Ishikawa (cell line): ENCODE measurements at regions not wholly inside any gene's neighbourhood (a gene's known extent, or its start where the extent isn't known, plus 50 kb on each side); places are given as distances from the start of the nearest gene placed in this dataset.

ENCODE experiments used
- CEBPB ChIP-seq: IDR thresholded peaks from 2 replicates; pipeline ENCODE4 v1.6.1; 2012
- CREB1 ChIP-seq: IDR thresholded peaks from 2 replicates; pipeline ENCODE4 v1.6.1; 2012; ENCODE audit warnings: low read depth
- EGR1 ChIP-seq: IDR thresholded peaks from 2 replicates; pipeline ENCODE4 v1.6.1; 2012
- EP300 ChIP-seq: IDR thresholded peaks from 2 replicates; pipeline ENCODE4 v1.6.1; 2012; ENCODE audit warnings: borderline replicate concordance
- FOXM1 ChIP-seq: IDR thresholded peaks from 2 replicates; pipeline ENCODE4 v1.6.1; 2012; ENCODE audit warnings: low read depth, borderline replicate concordance
- NFIC ChIP-seq: IDR thresholded peaks from 2 replicates; pipeline ENCODE4 v1.6.1; 2012
- RAD21 ChIP-seq: IDR thresholded peaks from 2 replicates; pipeline ENCODE4 v1.6.1; 2012; ENCODE audit warnings: low read depth
- TAF1 ChIP-seq: IDR thresholded peaks from 2 replicates; pipeline ENCODE4 v1.6.1; 2012; ENCODE audit warnings: low read depth, mild to moderate bottlenecking
- TCF12 ChIP-seq: IDR thresholded peaks from 2 replicates; pipeline ENCODE4 v1.6.1; 2012; ENCODE audit warnings: low read depth
- TEAD4 ChIP-seq: IDR thresholded peaks from 2 replicates; pipeline ENCODE4 v1.6.1; 2012
- YY1 ChIP-seq: IDR thresholded peaks from 2 replicates; pipeline ENCODE4 v1.6.1; 2012; ENCODE audit warnings: low read depth
- ZBTB7A ChIP-seq: IDR thresholded peaks from 2 replicates; pipeline ENCODE4 v1.6.1; 2012; ENCODE audit warnings: low read depth
- TF ChIP-seq, protein P1 (sequence below): IDR thresholded peaks from 2 replicates; pipeline ENCODE4 v1.6.1; 2012
- TF ChIP-seq, protein P2 (sequence below): IDR thresholded peaks from 2 replicates; pipeline ENCODE4 v1.6.1; 2012
- TF ChIP-seq, protein P3 (sequence below): IDR thresholded peaks from 2 replicates; pipeline ENCODE4 v1.6.1; 2012; ENCODE audit warnings: low read depth, mild to moderate bottlenecking

DNA sequence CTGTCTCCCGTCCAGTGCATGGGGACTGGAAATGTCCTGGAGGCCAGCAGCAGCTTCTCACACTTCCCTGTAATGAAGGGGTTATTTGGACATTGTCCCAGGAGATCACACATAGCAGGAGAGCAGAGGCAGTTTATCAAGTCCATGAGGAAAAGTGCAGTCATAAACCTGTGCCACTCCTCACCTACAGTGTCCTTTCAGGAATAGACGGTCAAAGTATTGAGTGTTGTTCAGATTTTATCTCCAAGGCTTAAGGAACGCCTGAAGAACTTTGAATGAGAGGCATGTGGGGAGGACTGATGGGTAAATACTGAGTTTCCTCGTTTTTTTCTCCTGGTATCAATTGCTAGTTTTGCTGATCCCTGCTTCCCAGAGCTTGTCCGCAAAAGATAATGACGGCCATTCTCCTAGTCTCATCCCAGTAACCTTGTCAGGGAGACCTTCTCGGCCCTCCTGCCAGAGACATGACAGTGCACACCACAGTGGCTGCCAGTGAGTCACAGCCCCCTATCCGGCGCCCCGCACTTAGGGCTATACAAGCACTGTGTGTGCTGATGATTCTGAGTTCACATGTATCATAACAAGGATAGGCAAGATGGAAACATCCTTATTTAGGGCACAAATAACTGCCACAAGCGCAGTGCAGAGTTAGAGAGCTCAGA, 495.5 kb upstream of the MGMT start:
- TF ChIP-seq ZBTB7A (no peak), NFIC (no peak), EP300 (no peak), CEBPB (no peak), TAF1 (no peak)
- TF ChIP-seq, protein P1, sequence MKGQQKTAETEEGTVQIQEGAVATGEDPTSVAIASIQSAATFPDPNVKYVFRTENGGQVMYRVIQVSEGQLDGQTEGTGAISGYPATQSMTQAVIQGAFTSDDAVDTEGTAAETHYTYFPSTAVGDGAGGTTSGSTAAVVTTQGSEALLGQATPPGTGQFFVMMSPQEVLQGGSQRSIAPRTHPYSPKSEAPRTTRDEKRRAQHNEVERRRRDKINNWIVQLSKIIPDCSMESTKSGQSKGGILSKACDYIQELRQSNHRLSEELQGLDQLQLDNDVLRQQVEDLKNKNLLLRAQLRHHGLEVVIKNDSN = no peak
- TF ChIP-seq, protein P2, sequence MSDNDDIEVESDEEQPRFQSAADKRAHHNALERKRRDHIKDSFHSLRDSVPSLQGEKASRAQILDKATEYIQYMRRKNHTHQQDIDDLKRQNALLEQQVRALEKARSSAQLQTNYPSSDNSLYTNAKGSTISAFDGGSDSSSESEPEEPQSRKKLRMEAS = no peak

DNA sequence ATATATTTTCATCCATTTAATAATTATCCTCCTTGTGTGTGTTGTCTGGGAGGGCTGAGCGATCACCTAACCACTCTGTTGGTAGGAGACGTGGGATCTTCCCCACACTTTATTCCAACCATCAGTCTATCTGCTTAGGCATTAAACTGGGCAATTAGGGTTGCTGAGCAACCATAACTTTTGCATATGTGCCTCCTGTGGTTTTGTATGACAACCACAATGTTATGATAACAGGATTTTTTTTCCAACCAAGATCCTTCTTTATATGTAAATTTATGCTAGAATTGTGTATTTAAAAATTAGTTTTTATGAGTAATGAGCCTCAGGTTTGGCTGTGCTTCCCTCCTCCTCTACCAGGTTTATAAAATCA, 495.0 kb upstream of the MGMT start:
- no peak for TF ChIP-seq CEBPB
- TF ChIP-seq, protein P1 = no peak
- no peak for TF ChIP-seq NFIC
- no peak for TF ChIP-seq RAD21
- no peak for TF ChIP-seq CREB1
- no peak for TF ChIP-seq EP300
- no peak for TF ChIP-seq EGR1
- TF ChIP-seq YY1 = no peak
- TF ChIP-seq, protein P3, sequence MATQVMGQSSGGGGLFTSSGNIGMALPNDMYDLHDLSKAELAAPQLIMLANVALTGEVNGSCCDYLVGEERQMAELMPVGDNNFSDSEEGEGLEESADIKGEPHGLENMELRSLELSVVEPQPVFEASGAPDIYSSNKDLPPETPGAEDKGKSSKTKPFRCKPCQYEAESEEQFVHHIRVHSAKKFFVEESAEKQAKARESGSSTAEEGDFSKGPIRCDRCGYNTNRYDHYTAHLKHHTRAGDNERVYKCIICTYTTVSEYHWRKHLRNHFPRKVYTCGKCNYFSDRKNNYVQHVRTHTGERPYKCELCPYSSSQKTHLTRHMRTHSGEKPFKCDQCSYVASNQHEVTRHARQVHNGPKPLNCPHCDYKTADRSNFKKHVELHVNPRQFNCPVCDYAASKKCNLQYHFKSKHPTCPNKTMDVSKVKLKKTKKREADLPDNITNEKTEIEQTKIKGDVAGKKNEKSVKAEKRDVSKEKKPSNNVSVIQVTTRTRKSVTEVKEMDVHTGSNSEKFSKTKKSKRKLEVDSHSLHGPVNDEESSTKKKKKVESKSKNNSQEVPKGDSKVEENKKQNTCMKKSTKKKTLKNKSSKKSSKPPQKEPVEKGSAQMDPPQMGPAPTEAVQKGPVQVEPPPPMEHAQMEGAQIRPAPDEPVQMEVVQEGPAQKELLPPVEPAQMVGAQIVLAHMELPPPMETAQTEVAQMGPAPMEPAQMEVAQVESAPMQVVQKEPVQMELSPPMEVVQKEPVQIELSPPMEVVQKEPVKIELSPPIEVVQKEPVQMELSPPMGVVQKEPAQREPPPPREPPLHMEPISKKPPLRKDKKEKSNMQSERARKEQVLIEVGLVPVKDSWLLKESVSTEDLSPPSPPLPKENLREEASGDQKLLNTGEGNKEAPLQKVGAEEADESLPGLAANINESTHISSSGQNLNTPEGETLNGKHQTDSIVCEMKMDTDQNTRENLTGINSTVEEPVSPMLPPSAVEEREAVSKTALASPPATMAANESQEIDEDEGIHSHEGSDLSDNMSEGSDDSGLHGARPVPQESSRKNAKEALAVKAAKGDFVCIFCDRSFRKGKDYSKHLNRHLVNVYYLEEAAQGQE = no peak
- TF ChIP-seq FOXM1 = no peak
- no peak for TF ChIP-seq TEAD4

DNA sequence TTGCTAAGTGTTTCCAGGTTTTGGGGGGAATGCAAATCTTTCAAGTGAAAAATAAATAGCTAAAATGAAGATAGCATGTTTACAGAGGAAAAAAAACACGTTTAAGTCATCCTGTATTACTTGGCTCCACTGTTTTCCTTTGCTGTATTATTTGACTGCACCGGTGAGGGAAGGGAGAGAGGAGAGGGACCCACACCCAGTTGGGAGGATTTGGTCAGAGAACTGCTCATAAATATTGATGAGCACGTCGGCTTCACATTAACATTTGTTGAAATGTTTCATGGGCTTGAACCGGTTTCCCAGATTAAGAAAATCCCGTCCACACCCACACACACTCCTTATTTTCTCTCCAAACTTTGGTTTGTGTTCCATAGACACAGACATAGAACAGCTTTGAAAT, 493.8 kb upstream of the MGMT start:
- TF ChIP-seq FOXM1 (no peak), CREB1 (no peak), TEAD4 (no peak), TCF12 (no peak), YY1 (no peak), ZBTB7A (no peak), EP300 (no peak), RAD21 (no peak), EGR1 (no peak), CEBPB (no peak)
- TF ChIP-seq, protein P1 = no peak

DNA sequence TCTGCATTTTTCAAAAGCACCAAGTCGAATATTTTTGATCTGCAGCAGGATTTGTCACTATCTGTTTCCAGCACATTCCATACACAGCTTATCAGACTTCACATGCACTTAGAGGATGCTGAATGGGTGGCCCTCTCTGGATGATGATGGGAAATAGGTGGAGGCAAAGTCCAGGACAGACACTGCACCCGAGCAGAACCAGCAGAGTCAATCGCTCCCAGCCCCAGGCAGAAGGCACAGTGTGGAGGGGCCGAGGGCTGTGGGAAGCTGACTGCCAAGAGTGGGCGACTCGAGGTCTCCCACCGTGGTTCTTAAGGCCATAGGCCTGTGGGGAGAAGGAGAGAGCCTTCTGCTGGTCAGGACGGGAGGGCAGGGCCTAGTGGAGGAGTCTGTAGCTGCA, 490.2 kb upstream of the MGMT start:
- TF ChIP-seq TCF12 (no peak), TEAD4 (no peak), EP300 (no peak), ZBTB7A (no peak), YY1 (no peak)
- TF ChIP-seq, protein P1 = no peak

DNA sequence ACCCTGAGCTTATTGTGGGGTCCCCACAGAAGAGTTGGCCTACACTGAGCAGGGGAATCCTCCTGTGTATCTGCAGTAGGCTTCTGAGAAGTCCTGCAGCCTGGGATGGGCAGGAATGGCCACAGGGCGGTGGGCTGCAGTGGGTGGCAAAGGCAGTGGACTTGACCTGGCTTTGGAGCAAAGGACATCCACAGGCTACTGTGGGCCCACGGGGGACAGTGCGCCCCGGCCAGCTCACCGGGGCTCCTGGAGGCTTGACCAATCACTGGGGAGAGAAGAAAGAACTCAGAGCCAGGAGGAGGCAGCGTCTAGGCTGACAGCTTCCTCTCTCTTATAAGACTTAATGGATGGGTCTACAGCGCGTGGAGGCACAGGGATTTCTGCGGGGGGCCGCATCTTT, 488.8 kb upstream of the MGMT start:
- TF ChIP-seq FOXM1 = no peak
- TF ChIP-seq TCF12 = no peak
- TF ChIP-seq, protein P3 = no peak
- TF ChIP-seq, protein P2 = no peak
- TF ChIP-seq NFIC = no peak
- TF ChIP-seq EP300 = no peak
- TF ChIP-seq CEBPB = no peak
- no peak for TF ChIP-seq EGR1
- no peak for TF ChIP-seq RAD21

DNA sequence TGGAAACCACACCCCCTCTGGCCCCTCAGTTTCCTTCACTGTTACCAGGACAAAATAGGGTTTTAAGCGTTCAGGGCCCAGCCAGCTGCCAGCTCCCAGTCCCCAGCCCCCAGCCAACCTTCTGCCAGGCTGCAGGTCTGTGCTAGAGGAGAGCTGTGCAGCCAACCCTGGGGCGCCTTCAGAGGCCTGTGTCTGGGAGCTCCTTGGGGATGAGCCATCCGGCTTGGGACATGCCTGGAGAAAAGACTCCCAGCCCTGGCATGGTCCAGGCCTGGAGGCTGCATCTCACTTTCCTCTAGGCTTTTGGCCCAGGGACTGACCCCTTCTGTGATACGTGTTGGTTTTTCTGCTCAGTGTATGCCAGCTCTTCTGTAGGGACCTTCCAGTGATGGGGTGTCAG, 487.6 kb upstream of the MGMT start:
- TF ChIP-seq, protein P2 = no peak
- TF ChIP-seq FOXM1 (no peak), YY1 (no peak), ZBTB7A (no peak), EGR1 (no peak), NFIC (no peak)
- TF ChIP-seq, protein P3 = no peak
- TF ChIP-seq, protein P1 = no peak
